ENCODE measurements at regions not wholly inside any gene's neighbourhood (a gene's known extent, or its start where the extent isn't known, plus 50 kb on each side); places are given as distances from the start of the nearest gene placed in this dataset.

- Mint-ChIP-seq H3K9me3 (ENCODE audit: unreplicated experiment) (no peaks in the 10 kb centered on the region), H3K4me1 (ENCODE audit: unreplicated experiment) (peaks cover 16% of the 10 kb centered on the region), H3K4me3 (ENCODE audit: unreplicated experiment) (no peak overlapping the region), H3K27me3 (ENCODE audit: unreplicated experiment) (no peaks in the 10 kb centered on the region), H3K36me3 (ENCODE audit: unreplicated experiment) (no peaks in the 10 kb centered on the region), H3K27ac (ENCODE audit: unreplicated experiment) (no peak overlapping the region)
- TF ChIP-seq, protein P1, sequence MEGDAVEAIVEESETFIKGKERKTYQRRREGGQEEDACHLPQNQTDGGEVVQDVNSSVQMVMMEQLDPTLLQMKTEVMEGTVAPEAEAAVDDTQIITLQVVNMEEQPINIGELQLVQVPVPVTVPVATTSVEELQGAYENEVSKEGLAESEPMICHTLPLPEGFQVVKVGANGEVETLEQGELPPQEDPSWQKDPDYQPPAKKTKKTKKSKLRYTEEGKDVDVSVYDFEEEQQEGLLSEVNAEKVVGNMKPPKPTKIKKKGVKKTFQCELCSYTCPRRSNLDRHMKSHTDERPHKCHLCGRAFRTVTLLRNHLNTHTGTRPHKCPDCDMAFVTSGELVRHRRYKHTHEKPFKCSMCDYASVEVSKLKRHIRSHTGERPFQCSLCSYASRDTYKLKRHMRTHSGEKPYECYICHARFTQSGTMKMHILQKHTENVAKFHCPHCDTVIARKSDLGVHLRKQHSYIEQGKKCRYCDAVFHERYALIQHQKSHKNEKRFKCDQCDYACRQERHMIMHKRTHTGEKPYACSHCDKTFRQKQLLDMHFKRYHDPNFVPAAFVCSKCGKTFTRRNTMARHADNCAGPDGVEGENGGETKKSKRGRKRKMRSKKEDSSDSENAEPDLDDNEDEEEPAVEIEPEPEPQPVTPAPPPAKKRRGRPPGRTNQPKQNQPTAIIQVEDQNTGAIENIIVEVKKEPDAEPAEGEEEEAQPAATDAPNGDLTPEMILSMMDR (IDR thresholded peaks at IDR 0.05) = no peak
- DNase-seq (ENCODE audit: extremely low spot score, unreplicated experiment) = no peak
Observed at GRCh38 chr1:79369091-79369490, 362.6 kb upstream of the ADGRL4 start.

- DNase-seq (ENCODE audit: extremely low spot score, unreplicated experiment) = no peak
Observed at GRCh38 chr1:79364896-79365295, 358.4 kb upstream of the ADGRL4 start.

GRCh38 chr1:79363430-79363829, 356.9 kb upstream of the ADGRL4 start:
- Mint-ChIP-seq H3K9me3 (ENCODE audit: unreplicated experiment) (no peaks in the 10 kb centered on the region), H3K4me1 (ENCODE audit: unreplicated experiment) (no peaks in the 10 kb centered on the region), H3K27me3 (ENCODE audit: unreplicated experiment) (no peaks in the 10 kb centered on the region), H3K36me3 (ENCODE audit: unreplicated experiment) (no peaks in the 10 kb centered on the region), H3K4me3 (ENCODE audit: unreplicated experiment) (no peak overlapping the region), H3K27ac (ENCODE audit: unreplicated experiment) (no peak overlapping the region)
- TF ChIP-seq, protein P1 (IDR thresholded peaks at IDR 0.05) = no peak
- no peak for DNase-seq (ENCODE audit: extremely low spot score, unreplicated experiment)

More at GRCh38 chr1:79364896-79365295, 358.4 kb upstream of the ADGRL4 start:
- Mint-ChIP-seq H3K36me3 (ENCODE audit: unreplicated experiment) (no peaks in the 10 kb centered on the region), H3K9me3 (ENCODE audit: unreplicated experiment) (no peaks in the 10 kb centered on the region), H3K27ac (ENCODE audit: unreplicated experiment) (no peak overlapping the region), H3K27me3 (ENCODE audit: unreplicated experiment) (no peaks in the 10 kb centered on the region), H3K4me1 (ENCODE audit: unreplicated experiment) (no peaks in the 10 kb centered on the region), H3K4me3 (ENCODE audit: unreplicated experiment) (no peak overlapping the region)
- TF ChIP-seq, protein P1 (IDR thresholded peaks at IDR 0.05) = no peak

DNA sequence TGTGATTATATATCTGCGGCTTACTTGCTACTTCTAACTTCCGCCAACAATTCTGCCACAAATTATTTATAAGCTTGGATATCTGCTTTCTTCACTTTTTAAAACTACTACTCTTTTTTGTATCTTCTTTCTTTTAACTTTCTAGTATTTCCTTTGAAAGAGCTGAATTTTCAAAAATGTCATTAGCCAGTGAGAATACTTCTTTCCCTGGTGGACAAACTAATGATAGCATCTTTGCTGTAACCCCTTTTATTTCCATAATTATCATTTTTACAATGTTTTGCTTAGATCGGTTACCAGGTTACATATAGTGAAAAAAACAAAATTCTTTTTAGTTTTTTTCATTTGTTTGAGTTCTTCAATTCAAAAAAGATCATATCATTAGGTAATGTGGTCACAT, 355.9 kb upstream of the ADGRL4 start:
- TF ChIP-seq, protein P1 (IDR thresholded peaks at IDR 0.05) = peak; percentile 15

DNA sequence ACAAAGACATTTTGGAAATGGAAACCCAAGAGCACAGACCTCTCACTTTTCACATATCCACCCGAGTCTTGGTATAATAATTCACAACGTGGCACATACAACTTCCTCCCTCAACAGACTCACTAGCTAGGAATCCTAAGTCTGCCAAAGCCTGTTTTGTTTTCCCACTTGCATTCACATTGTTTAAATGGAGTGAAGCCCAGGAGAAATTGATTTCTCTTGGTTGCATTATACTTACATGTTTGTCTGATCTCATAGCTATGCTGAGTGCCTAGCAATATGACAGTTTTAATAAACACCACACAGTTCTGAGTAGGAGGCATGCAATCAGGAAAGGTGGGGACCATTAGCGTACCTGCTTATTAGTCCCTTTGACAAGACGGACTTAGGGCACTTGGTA, 348.6 kb upstream of the ADGRL4 start:
- Mint-ChIP-seq H3K36me3 (ENCODE audit: unreplicated experiment) (no peaks in the 10 kb centered on the region), H3K4me1 (ENCODE audit: unreplicated experiment) (peaks cover 6% of the 10 kb centered on the region), H3K9me3 (ENCODE audit: unreplicated experiment) (no peaks in the 10 kb centered on the region), H3K27ac (ENCODE audit: unreplicated experiment) (no peak overlapping the region), H3K4me3 (ENCODE audit: unreplicated experiment) (no peak overlapping the region), H3K27me3 (ENCODE audit: unreplicated experiment) (no peaks in the 10 kb centered on the region)
- TF ChIP-seq, protein P1 (IDR thresholded peaks at IDR 0.05) = no peak
- no peak for DNase-seq (ENCODE audit: extremely low spot score, unreplicated experiment)

More for the DNA sequence above, 355.9 kb upstream of the ADGRL4 start:
- no peaks in the 10 kb centered on the region for H3K9me3 Mint-ChIP-seq (ENCODE audit: unreplicated experiment)
- H3K4me1 Mint-ChIP-seq (ENCODE audit: unreplicated experiment) = no peaks in the 10 kb centered on the region
- H3K27me3 Mint-ChIP-seq (ENCODE audit: unreplicated experiment) = no peaks in the 10 kb centered on the region
- H3K27ac Mint-ChIP-seq (ENCODE audit: unreplicated experiment) = no peak overlapping the region
- no peak overlapping the region for H3K4me3 Mint-ChIP-seq (ENCODE audit: unreplicated experiment)
- no peaks in the 10 kb centered on the region for H3K36me3 Mint-ChIP-seq (ENCODE audit: unreplicated experiment)
- DNase-seq (ENCODE audit: extremely low spot score, unreplicated experiment) = no peak
